DND-41 (cell line): ENCODE measurements at regions not wholly inside any gene's neighbourhood (a gene's known extent, or its start where the extent isn't known, plus 50 kb on each side); places are given as distances from the start of the nearest gene placed in this dataset.
"Not testable (repeated sequence)": the region's sequence is repeated elsewhere in the genome, so short reads cannot be mapped to it uniquely, and the experiment has no call there.

Source experiments
- ATAC-seq: fragments of 200-7000 bp; cut with Tn5 transposase; 3 replicates; pipeline ENCODE4 v1.9.1; 2021; ENCODE audit warnings: low read depth; ENCODE audit not compliant: insufficient read depth
- DNase-seq: peaks from one replicate; pipeline ENCODE4 v3.0.0-alpha.2; 2020
- H2AFZ ChIP-seq: 2 replicates; pipeline ENCODE4 v1.6.0; 2012; ENCODE audit warnings: low read depth, low read length
- H3K27ac ChIP-seq: 2 replicates; pipeline ENCODE4 v1.5.1; 2012; ENCODE audit warnings: low read length, inconsistent platforms
- H3K27me3 ChIP-seq: fragments of 200-600 bp; sonication (generic); 2 replicates; pipeline ENCODE4 v1.6.0; 2012; ENCODE audit warnings: low read length, mild to moderate bottlenecking, inconsistent platforms; ENCODE audit not compliant: insufficient read depth, poor library complexity
- H3K36me3 ChIP-seq: 2 replicates; pipeline ENCODE4 v1.5.1; 2012; ENCODE audit warnings: low read length, inconsistent platforms; ENCODE audit not compliant: insufficient read depth
- H3K4me1 ChIP-seq: 2 replicates; pipeline ENCODE4 v1.5.1; 2012; ENCODE audit warnings: mild to moderate bottlenecking, low read length; ENCODE audit not compliant: insufficient read depth
- H3K4me2 ChIP-seq: 2 replicates; pipeline ENCODE4 v1.6.0; 2012; ENCODE audit warnings: mild to moderate bottlenecking, moderate library complexity, low read length, inconsistent platforms; ENCODE audit not compliant: insufficient read depth
- H3K4me3 ChIP-seq, 2 experiments: fragments of 200-600 bp in 1 of 2; shearing (Covaris generic) in 1 of 2; 2 replicates each; pipeline ENCODE4 v1.5.1; 2012 to 2016; ENCODE audit warnings: inconsistent platforms in 2 of 2, low read length in 2 of 2, mild to moderate bottlenecking in 2 of 2, low read depth in 1 of 2, moderate library complexity in 1 of 2
- H3K79me2 ChIP-seq: 2 replicates; pipeline ENCODE4 v1.6.0; 2012; ENCODE audit warnings: low read length, inconsistent platforms; ENCODE audit not compliant: insufficient read depth
- H3K9ac ChIP-seq: 2 replicates; pipeline ENCODE4 v1.6.0; 2012; ENCODE audit warnings: low read depth, mild to moderate bottlenecking, inconsistent platforms, low read length, moderate library complexity
- H3K9me3 ChIP-seq: 2 replicates; pipeline ENCODE4 v1.5.1; 2012; ENCODE audit warnings: low read length, moderate library complexity, mild to moderate bottlenecking, inconsistent platforms; ENCODE audit not compliant: insufficient read depth, severe bottlenecking
- H4K20me1 ChIP-seq: 2 replicates; pipeline ENCODE4 v1.6.0; 2012; ENCODE audit warnings: low read length; ENCODE audit not compliant: insufficient read depth
- CTCF ChIP-seq: IDR thresholded peaks from 2 replicates; pipeline ENCODE4 v1.5.1; 2012; ENCODE audit warnings: borderline replicate concordance, low read length, moderate library complexity, mild to moderate bottlenecking; ENCODE audit not compliant: poor library complexity, severe bottlenecking; ENCODE audit errors: extremely low read depth
- EZH2 ChIP-seq: IDR thresholded peaks from 3 replicates; pipeline ENCODE4 v1.6.1; 2012; ENCODE audit warnings: borderline replicate concordance, low read depth, mild to moderate bottlenecking, moderate library complexity, low read length, inconsistent platforms; ENCODE audit not compliant: severe bottlenecking

GRCh38 chr6:56875523-56875922 lies 79.4 kb upstream of the BEND6 start:
- Histone ChIP-seq H3K9ac (no peak overlapping the region), H4K20me1 (no peaks in the 10 kb centered on the region), H3K79me2 (no peaks in the 10 kb centered on the region), H3K36me3 (no peaks in the 10 kb centered on the region), H3K27ac (no peak overlapping the region), H3K4me3 (no peak overlapping the region), H3K9me3 (no peaks in the 10 kb centered on the region), H3K4me1 (no peaks in the 10 kb centered on the region), H3K27me3 (no peaks in the 10 kb centered on the region), H3K4me2 (no peak overlapping the region), H2AFZ (no peak overlapping the region)
- TF ChIP-seq CTCF (no peak), EZH2 (no peak)
- ATAC-seq (no peak), DNase-seq (no peak)

- Histone ChIP-seq H3K4me3 (no peak overlapping the region), H3K79me2 (no peaks in the 10 kb centered on the region), H3K36me3 (no peaks in the 10 kb centered on the region), H3K27me3 (no peaks in the 10 kb centered on the region), H2AFZ (no peak overlapping the region), H4K20me1 (no peaks in the 10 kb centered on the region), H3K9me3 (no peaks in the 10 kb centered on the region), H3K4me2 (no peak overlapping the region), H3K27ac (no peak overlapping the region), H3K4me1 (no peaks in the 10 kb centered on the region), H3K9ac (no peak overlapping the region)
- no peak for DNase-seq
- TF ChIP-seq CTCF (no peak), EZH2 (no peak)
- ATAC-seq = no peak
Observed at GRCh38 chr6:56874328-56874727, 80.6 kb upstream of the BEND6 start.

- H3K36me3 ChIP-seq, H3K27ac ChIP-seq, H3K9me3 ChIP-seq, H4K20me1 ChIP-seq, H3K79me2 ChIP-seq, H3K4me3 ChIP-seq, H3K4me2 ChIP-seq, H2AFZ ChIP-seq, H3K9ac ChIP-seq, H3K4me1 ChIP-seq, DNase-seq, H3K27me3 ChIP-seq, ATAC-seq: not testable (repeated sequence)
Observed at GRCh38 chr6:56870053-56870452, 84.9 kb upstream of the BEND6 start.

- no peak overlapping the region for H3K4me2 ChIP-seq
- no peaks in the 10 kb centered on the region for H3K79me2 ChIP-seq
- H4K20me1 ChIP-seq = no peaks in the 10 kb centered on the region
- no peak for TF ChIP-seq EZH2
- no peak for TF ChIP-seq CTCF
- H3K9me3 ChIP-seq = no peaks in the 10 kb centered on the region
- no peak for ATAC-seq
- H3K9ac ChIP-seq = no peak overlapping the region
- no peaks in the 10 kb centered on the region for H3K4me1 ChIP-seq
- H3K27ac ChIP-seq = no peak overlapping the region
- H3K27me3 ChIP-seq = no peaks in the 10 kb centered on the region
- no peak overlapping the region for H3K4me3 ChIP-seq
- no peak overlapping the region for H2AFZ ChIP-seq
- no peak for DNase-seq
- no peaks in the 10 kb centered on the region for H3K36me3 ChIP-seq
Observed at GRCh38 chr6:56869346-56869745, 85.6 kb upstream of the BEND6 start.
